Astrocyte of the spinal cord (primary cell): ENCODE measurements at regions not wholly inside any gene's neighbourhood (a gene's known extent, or its start where the extent isn't known, plus 50 kb on each side); places are given as distances from the start of the nearest gene placed in this dataset.

ENCODE experiments used
- DNase-seq: peaks from one replicate; pipeline ENCODE4 v3.0.0; 2011; ENCODE audit warnings: low read depth, low spot score
- H3K4me3 ChIP-seq: 2 replicates; pipeline ENCODE4 v1.5.1; 2011; ENCODE audit warnings: low read depth, mild to moderate bottlenecking, low read length, moderate library complexity
- in situ Hi-C: cut with HindIII; loops from 2 replicates; pipeline ENCODE4 v1.10.0; 2017; ENCODE audit warnings: low sequenced_read_pairs
- TF ChIP-seq, protein P1 (sequence below): IDR thresholded peaks from 2 replicates; pipeline ENCODE4 v1.5.1; 2012; ENCODE audit warnings: low read depth, mild to moderate bottlenecking, low read length, inconsistent platforms

- TF ChIP-seq, protein P1, sequence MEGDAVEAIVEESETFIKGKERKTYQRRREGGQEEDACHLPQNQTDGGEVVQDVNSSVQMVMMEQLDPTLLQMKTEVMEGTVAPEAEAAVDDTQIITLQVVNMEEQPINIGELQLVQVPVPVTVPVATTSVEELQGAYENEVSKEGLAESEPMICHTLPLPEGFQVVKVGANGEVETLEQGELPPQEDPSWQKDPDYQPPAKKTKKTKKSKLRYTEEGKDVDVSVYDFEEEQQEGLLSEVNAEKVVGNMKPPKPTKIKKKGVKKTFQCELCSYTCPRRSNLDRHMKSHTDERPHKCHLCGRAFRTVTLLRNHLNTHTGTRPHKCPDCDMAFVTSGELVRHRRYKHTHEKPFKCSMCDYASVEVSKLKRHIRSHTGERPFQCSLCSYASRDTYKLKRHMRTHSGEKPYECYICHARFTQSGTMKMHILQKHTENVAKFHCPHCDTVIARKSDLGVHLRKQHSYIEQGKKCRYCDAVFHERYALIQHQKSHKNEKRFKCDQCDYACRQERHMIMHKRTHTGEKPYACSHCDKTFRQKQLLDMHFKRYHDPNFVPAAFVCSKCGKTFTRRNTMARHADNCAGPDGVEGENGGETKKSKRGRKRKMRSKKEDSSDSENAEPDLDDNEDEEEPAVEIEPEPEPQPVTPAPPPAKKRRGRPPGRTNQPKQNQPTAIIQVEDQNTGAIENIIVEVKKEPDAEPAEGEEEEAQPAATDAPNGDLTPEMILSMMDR, result no peak
- DNase-seq, result no peak
- in situ Hi-C loops, result no loop called here
- H3K4me3 ChIP-seq, result no peak overlapping the region
Measured at GRCh38 chr2:12197133-12197532, 450.7 kb downstream of the LPIN1 start.

GRCh38 chr2:12199491-12200211 lies 453.2 kb downstream of the LPIN1 start:
- no peak overlapping the region for H3K4me3 ChIP-seq
- in situ Hi-C loops, result no loop called here
- TF ChIP-seq, protein P1, result no peak
- no peak for DNase-seq

DNA sequence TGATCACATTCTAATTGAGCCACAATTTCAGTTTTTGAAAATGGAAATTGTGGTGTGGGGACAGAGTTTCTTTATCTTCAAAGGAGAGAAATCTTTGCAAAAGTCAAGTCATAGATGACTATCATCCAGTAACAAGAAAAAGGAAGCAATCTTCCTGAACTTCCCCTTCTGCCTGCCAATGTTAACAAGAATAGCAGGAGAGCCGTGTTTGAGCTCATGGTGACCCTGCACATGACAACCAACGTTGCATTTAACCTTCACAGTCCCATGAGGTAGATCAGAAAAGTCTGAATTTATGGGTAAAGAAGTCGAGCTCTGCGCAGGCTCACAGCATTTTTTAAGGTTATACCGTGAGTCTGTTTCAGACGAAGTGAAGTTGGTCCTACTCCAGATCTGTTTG lies 454.9 kb downstream of the LPIN1 start:
- TF ChIP-seq, protein P1, result no peak

GRCh38 chr2:12202313-12203075 lies 456.1 kb downstream of the LPIN1 start:
- no peak overlapping the region for H3K4me3 ChIP-seq
- in situ Hi-C loops, result no loop called here
- DNase-seq, result peak; percentile 31
- TF ChIP-seq, protein P1, result no peak

More for the DNA sequence above, 454.9 kb downstream of the LPIN1 start:
- no peak overlapping the region for H3K4me3 ChIP-seq
- in situ Hi-C loops, result no loop called here
- no peak for DNase-seq

DNA sequence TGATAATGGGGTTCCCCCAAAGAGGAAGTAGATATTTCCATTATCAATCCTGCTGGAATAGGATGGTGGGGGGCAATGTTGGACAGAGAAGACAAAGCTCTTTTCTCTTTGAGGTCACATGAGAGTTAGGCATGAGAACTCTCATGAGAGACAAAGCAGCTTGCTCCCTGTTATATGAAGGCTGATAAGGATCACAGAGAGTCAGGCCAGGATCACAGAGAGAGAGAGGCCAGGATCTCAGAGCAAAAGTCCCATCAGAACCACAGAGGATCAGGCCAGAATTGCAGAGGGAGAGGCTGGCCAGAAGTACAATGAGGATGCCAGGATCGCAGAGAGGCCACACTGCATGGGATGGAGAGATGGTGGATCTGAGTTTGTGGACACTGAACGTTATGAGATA lies 457.1 kb downstream of the LPIN1 start:
- TF ChIP-seq, protein P1, result no peak
- no peak for DNase-seq
- H3K4me3 ChIP-seq, result no peak overlapping the region
- in situ Hi-C loops, result no loop called here

- TF ChIP-seq, protein P1, result no peak
- DNase-seq, result no peak
- no peak overlapping the region for H3K4me3 ChIP-seq
- in situ Hi-C loops, result no loop called here
Measured at GRCh38 chr2:12205086-12205485, 458.7 kb downstream of the LPIN1 start.
